Neuronal stem cell (in vitro differentiated cells): ENCODE measurements at regions not wholly inside any gene's neighbourhood (a gene's known extent, or its start where the extent isn't known, plus 50 kb on each side); places are given as distances from the start of the nearest gene placed in this dataset.

Experiments used
- DNase-seq: peaks from one replicate; pipeline ENCODE4 v3.0.0-alpha.2; 2013; ENCODE audit warnings: low spot score
- H2AFZ ChIP-seq: one replicate; pipeline ENCODE4 v1.6.1; 2013; ENCODE audit warnings: mild to moderate bottlenecking, low read length, inconsistent platforms
- H2AK5ac ChIP-seq: 2 replicates; pipeline ENCODE4 v1.6.1; 2013; ENCODE audit warnings: low read depth, mild to moderate bottlenecking, inconsistent platforms, low read length, moderate library complexity, mixed read lengths
- H2BK120ac ChIP-seq: 2 replicates; pipeline ENCODE4 v1.6.1; 2013; ENCODE audit warnings: low read depth, mild to moderate bottlenecking, inconsistent platforms, low read length, moderate library complexity, mixed read lengths
- H2BK12ac ChIP-seq: one replicate; pipeline ENCODE4 v1.6.1; 2013; ENCODE audit warnings: low read length, inconsistent platforms
- H2BK15ac ChIP-seq: 2 replicates; pipeline ENCODE4 v1.6.1; 2013; ENCODE audit warnings: mild to moderate bottlenecking, low read length, inconsistent platforms, mixed read lengths
- H2BK5ac ChIP-seq: one replicate; pipeline ENCODE4 v1.6.1; 2013; ENCODE audit warnings: inconsistent platforms, mild to moderate bottlenecking, low read length, moderate library complexity
- H3K14ac ChIP-seq: one replicate; pipeline ENCODE4 v1.6.1; 2013; ENCODE audit warnings: low read length, inconsistent platforms
- H3K18ac ChIP-seq: 2 replicates; pipeline ENCODE4 v1.6.1; 2013; ENCODE audit warnings: low read length, inconsistent platforms
- H3K23ac ChIP-seq: 2 replicates; pipeline ENCODE4 v1.6.1; 2013; ENCODE audit warnings: low read depth, mild to moderate bottlenecking, mixed read lengths, low read length, inconsistent platforms; ENCODE audit not compliant: poor library complexity
- H3K27ac ChIP-seq: replicated peaks from 3 replicates; pipeline ENCODE4 v1.5.1; 2013; ENCODE audit warnings: low read length, inconsistent platforms
- H3K27me3 ChIP-seq, 3 experiments: 2 replicates each; pipeline ENCODE4 v1.6.1; 2013; ENCODE audit warnings: low read length in 3 of 3, mild to moderate bottlenecking in 2 of 3, inconsistent platforms in 1 of 3, low read depth in 1 of 3, mixed read lengths in 1 of 3, moderate library complexity in 1 of 3; ENCODE audit not compliant: control insufficient read depth in 3 of 3, insufficient read depth in 3 of 3
- H3K36me3 ChIP-seq, 2 donors: replicated peaks in 1 of 2; 2 replicates each; pipeline ENCODE4 v1.6.1; 2013; ENCODE audit warnings: low read length in 2 of 2; ENCODE audit not compliant: control insufficient read depth in 2 of 2, insufficient read depth in 2 of 2
- H3K4ac ChIP-seq: 2 replicates; pipeline ENCODE4 v1.6.1; 2013; ENCODE audit warnings: inconsistent platforms, mild to moderate bottlenecking, low read length, moderate library complexity
- H3K4me1 ChIP-seq, 2 donors: 1 replicate in 1 of 2; 2 replicates in 1 of 2; pipeline ENCODE4 v1.6.1; 2013; ENCODE audit warnings: low read length in 2 of 2, low read depth in 1 of 2; ENCODE audit not compliant: control insufficient read depth in 2 of 2, insufficient read depth in 1 of 2
- H3K4me2 ChIP-seq: one replicate; pipeline ENCODE4 v1.6.1; 2013; ENCODE audit warnings: mild to moderate bottlenecking, low read length, inconsistent platforms; ENCODE audit not compliant: insufficient read depth, poor library complexity, severe bottlenecking
- H3K4me3 ChIP-seq, 2 donors: 2 replicates each; pipeline ENCODE4 v1.5.1; 2013; ENCODE audit warnings: low read length in 2 of 2, mild to moderate bottlenecking in 2 of 2, inconsistent platforms in 1 of 2, moderate library complexity in 1 of 2
- H3K79me1 ChIP-seq: one replicate; pipeline ENCODE4 v1.6.1; 2013; ENCODE audit warnings: low read depth, mild to moderate bottlenecking, inconsistent platforms, low read length, moderate library complexity
- H3K9ac ChIP-seq: one replicate; pipeline ENCODE4 v1.6.1; 2013; ENCODE audit warnings: mild to moderate bottlenecking, low read depth, low read length, inconsistent platforms; ENCODE audit not compliant: poor library complexity
- H3K9me3 ChIP-seq, 2 donors: replicated peaks in 1 of 2; 2 replicates each; pipeline versions ENCODE3 to v1.6.1; 2013; ENCODE audit warnings: low read length in 2 of 2, mild to moderate bottlenecking in 2 of 2, inconsistent platforms in 1 of 2, low read depth in 1 of 2, mixed read lengths in 1 of 2, moderate library complexity in 1 of 2; ENCODE audit not compliant: control insufficient read depth in 2 of 2, insufficient read depth in 1 of 2
- H4K8ac ChIP-seq: one replicate; pipeline ENCODE4 v1.6.1; 2013; ENCODE audit warnings: low read depth, mild to moderate bottlenecking, inconsistent platforms, low read length, moderate library complexity
- H4K91ac ChIP-seq: one replicate; pipeline ENCODE4 v1.6.1; 2013; ENCODE audit warnings: low read length, low read depth, mild to moderate bottlenecking, inconsistent platforms; ENCODE audit not compliant: poor library complexity
- WGBS, 2 donors: extraction: QIAGEN DNeasy Blood & Tissue Kit; methylation state at CpG; one replicate each; pipeline ENCODE4 v1.1.7; 2013; ENCODE audit warnings: missing lambda C conversion rate in 2 of 2, mixed read lengths in 1 of 2; ENCODE audit not compliant: insufficient read length in 2 of 2, insufficient replicate concordance in 1 of 2; ENCODE audit errors: extremely low coverage in 2 of 2; 5-methylcytosine and 5-hydroxymethylcytosine counted together

- Histone ChIP-seq H3K27ac (no peak overlapping the region), H4K8ac (no peak overlapping the region), H3K23ac (no peak overlapping the region), H3K9ac (no peak overlapping the region), H2BK5ac (no peak overlapping the region), H2BK12ac (no peak overlapping the region), H3K79me1 (no peaks in the 10 kb centered on the region), H3K36me3 (no peaks in the 10 kb centered on the region), H3K4me2 (no peak overlapping the region), H3K4me3 (no peak overlapping the region), H3K4me1 (no peaks in the 10 kb centered on the region), H3K18ac (no peak overlapping the region), H3K27me3 (no peaks in the 10 kb centered on the region), H2AK5ac (no peak overlapping the region), H4K91ac (no peak overlapping the region), H2AFZ (peak overlapping the region; percentile 12), H2BK120ac (no peak overlapping the region), H3K14ac (no peak overlapping the region), H3K4ac (no peak overlapping the region), H2BK15ac (no peak overlapping the region), H3K9me3 (no peaks in the 10 kb centered on the region)
- DNase-seq = no peak
- no CpG with 5 or more reads among the region's 4 CpGs for WGBS, 2 donors
These were observed 679.7 kb upstream of the SEMA3D start for GRCh38 chr7:85866540-85866939.

- Histone ChIP-seq H3K14ac (no peak overlapping the region), H3K79me1 (no peaks in the 10 kb centered on the region)
- WGBS, 2 donors = no CpG with 5 or more reads among the region's 6 CpGs
These were observed 664.8 kb upstream of the SEMA3D start for GRCh38 chr7:85851571-85852193.

GRCh38 chr7:85850381-85850780 is 663.5 kb upstream of the SEMA3D start:
- Histone ChIP-seq H3K14ac (no peak overlapping the region), H4K8ac (no peak overlapping the region), H3K23ac (no peak overlapping the region), H2BK120ac (no peak overlapping the region), H2BK5ac (no peak overlapping the region), H3K4ac (no peak overlapping the region), H2AFZ (no peak overlapping the region), H3K27me3 (no peaks in the 10 kb centered on the region), H3K4me2 (no peak overlapping the region), H3K18ac (no peak overlapping the region), H3K4me3 (no peak overlapping the region), H3K9ac (no peak overlapping the region), H3K36me3 (no peaks in the 10 kb centered on the region), H2AK5ac (no peak overlapping the region), H3K27ac (no peak overlapping the region), H2BK15ac (no peak overlapping the region), H2BK12ac (no peak overlapping the region), H3K79me1 (no peaks in the 10 kb centered on the region), H4K91ac (no peak overlapping the region), H3K4me1 (peaks cover 0 to 4% of the 10 kb centered on the region in 2 donors), H3K9me3 (no peaks in the 10 kb centered on the region)
- no CpG with 5 or more reads among the region's 1 CpG for WGBS, 2 donors
- DNase-seq = no peak

More at GRCh38 chr7:85851571-85852193, 664.8 kb upstream of the SEMA3D start:
- H3K36me3 ChIP-seq = no peaks in the 10 kb centered on the region
- H3K4me3 ChIP-seq = no peak overlapping the region
- no peak overlapping the region for H3K23ac ChIP-seq
- H3K27me3 ChIP-seq = no peaks in the 10 kb centered on the region
- H2AK5ac ChIP-seq = no peak overlapping the region
- H3K18ac ChIP-seq = no peak overlapping the region
- no peaks in the 10 kb centered on the region for H3K9me3 ChIP-seq
- no peak overlapping the region for H4K8ac ChIP-seq
- no peak overlapping the region for H2AFZ ChIP-seq
- H4K91ac ChIP-seq = no peak overlapping the region
- H3K27ac ChIP-seq = no peak overlapping the region
- H2BK12ac ChIP-seq = no peak overlapping the region
- no peak overlapping the region for H3K9ac ChIP-seq
- H2BK120ac ChIP-seq = no peak overlapping the region
- H3K4me1 ChIP-seq = peaks cover 0 to 4% of the 10 kb centered on the region in 2 donors
- no peak overlapping the region for H2BK15ac ChIP-seq
- no peak overlapping the region for H3K4me2 ChIP-seq
- peak; percentile 29 for DNase-seq
- H3K4ac ChIP-seq = no peak overlapping the region
- no peak overlapping the region for H2BK5ac ChIP-seq

GRCh38 chr7:85840554-85840953 is 653.7 kb upstream of the SEMA3D start:
- H3K4ac ChIP-seq = no peak overlapping the region
- H4K8ac ChIP-seq = no peak overlapping the region
- no peak overlapping the region for H2AK5ac ChIP-seq
- no peaks in the 10 kb centered on the region for H3K79me1 ChIP-seq
- no peak overlapping the region for H3K23ac ChIP-seq
- H3K27ac ChIP-seq = no peak overlapping the region
- no peak overlapping the region for H2BK120ac ChIP-seq
- H3K14ac ChIP-seq = no peak overlapping the region
- no peak for DNase-seq
- H3K18ac ChIP-seq = no peak overlapping the region
- peak overlapping the region; percentile 68 for H2AFZ ChIP-seq
- no peak overlapping the region for H2BK12ac ChIP-seq
- no peaks in the 10 kb centered on the region for H3K4me1 ChIP-seq
- no peak overlapping the region for H2BK5ac ChIP-seq
- H4K91ac ChIP-seq = no peak overlapping the region
- no peak overlapping the region for H3K9ac ChIP-seq
- WGBS, 2 donors = no CpG with 5 or more reads among the region's 6 CpGs
- H3K9me3 ChIP-seq = no peaks in the 10 kb centered on the region
- no peaks in the 10 kb centered on the region for H3K27me3 ChIP-seq
- no peaks in the 10 kb centered on the region for H3K36me3 ChIP-seq
- no peak overlapping the region for H3K4me3 ChIP-seq
- H2BK15ac ChIP-seq = no peak overlapping the region
- H3K4me2 ChIP-seq = no peak overlapping the region
